HG03460 (cell line): ENCODE measurements at regions not wholly inside any gene's neighbourhood (a gene's known extent, or its start where the extent isn't known, plus 50 kb on each side); places are given as distances from the start of the nearest gene placed in this dataset.

Experiments
- ATAC-seq: cut with Tn5 transposase; IDR thresholded peaks from one replicate; pipeline ENCODE4 v1.9.1; 2021; ENCODE audit not compliant: unreplicated experiment

DNA sequence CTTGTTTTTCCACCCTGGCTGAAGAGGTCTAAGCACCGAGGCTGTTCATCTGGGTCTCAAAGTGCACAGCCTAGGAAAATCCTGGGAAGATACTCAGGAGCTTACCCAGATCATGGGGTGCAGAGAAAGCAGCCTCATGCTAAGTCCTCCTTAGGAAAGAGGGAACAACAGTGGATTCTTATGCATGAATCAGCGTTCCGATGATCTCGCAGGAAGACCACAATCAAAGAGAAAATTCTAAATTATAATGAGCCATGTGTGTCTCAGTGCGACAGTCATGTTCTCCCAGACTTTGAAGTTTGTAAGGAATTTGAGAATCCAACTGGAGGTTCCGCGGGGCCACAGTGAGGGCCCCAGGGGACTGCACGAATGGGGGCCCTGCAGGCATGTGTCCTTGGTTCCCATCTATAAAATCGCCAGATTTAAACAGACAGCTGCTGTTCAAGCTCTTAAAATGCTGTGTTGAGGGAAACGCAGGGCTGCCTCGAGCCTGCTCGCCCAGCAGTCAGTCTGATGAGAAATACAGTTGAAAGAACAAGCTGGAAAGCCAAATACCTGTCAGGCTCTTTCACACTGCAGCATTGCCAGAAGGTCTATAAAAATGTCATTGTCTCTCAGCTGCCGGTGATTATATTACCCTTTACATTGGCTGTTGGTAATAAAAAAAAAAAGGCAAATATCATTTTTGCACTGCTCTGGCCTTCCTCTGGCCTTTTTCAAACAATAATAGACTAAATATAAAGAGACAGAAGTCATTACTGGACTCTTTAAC lies 152.1 kb downstream of the PMP22 start:
- ATAC-seq = no peak

DNA sequence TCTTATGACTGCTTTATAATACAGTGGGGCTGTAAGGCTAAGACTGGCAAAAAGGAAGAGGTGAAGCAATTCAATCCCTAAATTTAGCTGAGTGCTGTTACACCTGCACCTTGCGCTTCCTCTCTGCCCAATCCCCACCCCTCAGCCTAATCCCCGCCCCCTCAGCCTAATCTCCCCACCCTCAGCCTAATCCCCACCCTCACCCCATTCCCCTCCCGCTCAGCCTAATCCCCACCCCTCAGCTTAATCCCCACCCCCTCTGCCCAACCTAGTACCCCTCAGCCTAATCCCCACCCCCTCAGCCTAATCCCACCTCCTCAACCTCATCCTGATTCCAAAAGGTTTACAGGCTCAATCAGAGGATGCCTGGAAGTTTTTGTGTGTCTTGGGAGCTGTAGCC lies 155.5 kb downstream of the PMP22 start:
- no peak for ATAC-seq

DNA sequence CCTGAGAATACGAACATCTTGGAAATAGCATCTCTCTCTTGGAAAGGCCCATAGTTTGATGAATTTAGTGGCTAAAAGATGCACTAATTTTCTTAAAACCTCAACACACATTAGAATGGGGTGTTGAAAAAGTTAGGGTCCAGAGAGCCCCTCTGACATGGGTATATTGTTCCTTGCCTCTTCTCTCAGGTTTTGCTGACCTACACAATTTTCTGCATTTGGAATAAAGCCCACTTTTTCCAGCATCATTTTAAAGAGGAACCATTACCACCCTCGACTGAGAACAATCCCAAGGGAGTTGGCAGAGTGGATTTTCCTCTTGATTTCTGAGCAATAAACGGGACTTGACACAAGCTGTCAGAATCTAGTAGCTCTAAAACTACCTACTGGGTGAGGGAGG lies 156.1 kb downstream of the PMP22 start:
- no peak for ATAC-seq

DNA sequence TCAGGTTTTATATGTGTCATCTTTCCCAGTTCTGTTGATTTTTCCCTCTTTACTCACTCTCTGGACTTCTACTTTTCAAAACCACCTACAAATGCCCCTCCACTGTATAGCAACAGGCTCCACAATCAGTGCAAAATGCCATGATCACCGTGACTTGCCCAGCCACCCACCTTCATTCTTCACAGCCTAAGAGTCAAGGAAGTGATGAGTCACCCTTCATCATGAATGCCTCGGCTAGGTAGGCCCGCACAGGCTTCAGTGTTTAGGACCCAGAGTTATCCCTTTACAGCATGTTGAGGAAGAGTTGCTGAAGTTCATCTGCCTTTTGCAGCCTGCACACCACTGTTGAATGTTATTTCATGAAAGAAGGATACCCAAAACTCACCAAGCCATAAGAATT lies 158.6 kb downstream of the PMP22 start:
- ATAC-seq = no peak

DNA sequence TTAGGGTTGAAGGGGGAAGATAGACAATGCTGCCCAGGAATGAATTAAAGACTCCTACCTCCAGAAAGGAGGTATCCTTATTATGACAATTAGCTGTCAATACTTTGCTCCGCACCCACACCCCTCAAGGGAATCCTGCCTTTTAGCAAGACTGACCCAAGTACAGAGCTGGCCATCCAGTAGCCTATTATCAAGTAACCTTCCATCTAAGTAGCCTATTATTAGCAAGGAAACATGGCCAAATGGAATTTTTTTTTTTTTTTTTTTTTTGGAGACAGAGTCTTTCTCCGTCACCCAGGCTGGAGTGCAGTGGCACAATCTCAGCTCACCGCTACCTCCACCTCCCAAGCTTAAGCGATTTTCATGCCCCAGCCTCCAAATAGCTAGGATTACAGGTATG lies 161.3 kb downstream of the PMP22 start:
- no peak for ATAC-seq

DNA sequence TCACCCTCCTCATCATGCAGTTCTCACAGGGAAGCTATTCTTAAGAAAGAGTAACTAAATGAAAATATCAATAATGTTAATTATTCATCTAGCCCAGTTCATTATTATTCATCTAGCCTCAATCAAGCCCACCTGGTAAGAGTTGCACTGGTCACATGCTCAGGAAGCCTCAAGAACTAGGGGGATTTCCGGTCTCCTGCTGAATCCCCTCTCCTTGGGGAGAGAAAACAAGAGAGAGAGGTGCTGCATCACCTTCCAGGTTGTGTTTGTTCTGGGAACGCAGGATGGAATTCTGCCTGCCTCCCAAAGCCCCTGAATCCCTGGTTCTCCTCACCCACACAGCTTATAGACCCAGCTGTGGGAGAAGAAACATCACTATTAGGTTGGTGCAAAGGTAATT lies 164.0 kb downstream of the PMP22 start:
- ATAC-seq = no peak

DNA sequence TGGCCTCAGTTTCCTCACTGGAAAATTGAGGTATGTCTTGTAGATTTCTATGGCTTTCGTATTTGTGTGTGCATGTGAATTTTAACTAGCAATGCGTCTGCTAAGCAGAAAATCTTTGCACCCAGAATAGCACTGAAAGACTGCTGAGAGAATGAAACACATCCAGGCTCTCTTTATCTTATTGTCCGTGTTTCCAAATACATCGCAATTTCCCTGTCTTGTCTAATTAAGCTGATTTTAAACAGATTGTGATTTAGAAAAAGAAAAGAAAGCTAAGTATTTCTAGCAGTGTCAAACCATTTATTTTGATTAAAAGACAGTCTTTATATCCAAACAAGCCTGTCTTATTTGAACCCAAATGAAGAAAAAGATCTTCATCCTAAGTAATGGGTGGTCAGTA lies 168.6 kb downstream of the PMP22 start:
- no peak for ATAC-seq

DNA sequence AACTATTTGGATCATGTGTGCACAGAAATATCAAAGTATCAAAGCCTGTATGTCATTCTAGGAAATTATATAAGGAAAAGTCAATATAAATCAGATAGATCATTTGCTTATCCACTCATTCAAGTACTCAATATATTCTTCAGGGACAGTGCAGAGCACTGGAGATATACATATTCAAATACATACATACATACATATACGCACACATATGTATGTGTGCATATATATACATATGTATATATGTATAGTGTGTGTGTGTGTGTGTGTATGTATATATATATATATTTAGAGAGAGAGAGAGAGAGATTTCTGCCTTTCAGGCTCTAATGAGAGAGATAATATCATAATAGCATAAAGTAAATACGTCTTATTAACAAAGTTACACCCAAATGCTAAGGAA lies 169.2 kb downstream of the PMP22 start:
- no peak for ATAC-seq

DNA sequence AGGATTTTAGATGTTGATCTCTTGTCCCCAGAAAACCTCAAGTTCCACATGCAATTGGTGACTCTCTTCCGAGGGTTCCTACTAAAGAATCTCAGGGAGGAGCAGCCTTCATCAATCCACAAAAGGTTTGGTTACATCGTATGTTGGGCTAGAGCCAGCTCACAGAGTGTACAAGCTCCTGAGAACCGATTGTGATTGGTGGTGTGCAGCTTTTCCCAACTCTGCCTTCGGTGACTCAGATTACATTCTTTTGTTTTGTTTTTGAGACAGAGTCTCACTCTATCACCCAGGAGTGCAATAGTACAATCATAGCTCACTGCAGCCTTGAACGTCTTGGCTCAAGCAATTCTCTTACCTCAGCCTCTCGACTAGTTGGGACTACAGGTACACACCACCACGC lies 172.4 kb downstream of the PMP22 start:
- ATAC-seq = no peak

DNA sequence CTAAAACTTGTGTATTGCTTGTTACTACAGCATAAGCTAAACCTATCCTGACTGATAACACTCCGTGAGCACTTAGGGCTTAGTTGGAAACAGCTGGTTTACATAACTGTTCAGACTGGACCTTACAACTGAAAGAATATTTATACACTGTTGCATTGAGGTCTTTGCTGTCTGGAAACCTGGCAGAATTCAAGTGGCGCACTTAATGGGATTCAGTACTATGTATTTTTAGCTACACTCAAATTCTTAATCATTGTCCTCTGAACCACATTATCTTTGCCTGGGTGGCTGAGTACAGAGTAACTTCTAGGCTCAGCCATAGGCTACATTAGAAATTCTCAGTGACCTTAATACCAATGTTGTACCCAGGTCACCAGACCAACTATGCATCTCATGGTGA lies 172.9 kb downstream of the PMP22 start:
- ATAC-seq = no peak

DNA sequence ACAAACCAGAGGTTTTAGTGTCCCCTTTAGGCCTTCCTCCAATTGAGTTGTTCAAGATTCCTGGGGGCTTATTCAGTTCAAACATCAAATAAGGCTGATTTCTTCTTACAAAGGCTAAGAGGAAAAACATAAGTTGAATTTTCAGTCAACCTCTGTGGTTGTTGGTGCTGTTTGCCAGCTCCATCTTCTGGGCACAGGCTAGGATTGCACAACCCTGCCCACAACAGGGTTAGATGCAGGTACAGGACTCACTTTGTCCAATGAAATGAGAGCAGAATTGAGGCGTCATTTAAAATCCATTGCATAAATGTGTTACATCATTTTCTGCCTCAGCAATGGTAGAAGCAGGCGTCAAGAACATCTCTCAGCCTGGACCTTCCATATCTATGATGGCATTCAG lies 173.3 kb downstream of the PMP22 start:
- no peak for ATAC-seq

DNA sequence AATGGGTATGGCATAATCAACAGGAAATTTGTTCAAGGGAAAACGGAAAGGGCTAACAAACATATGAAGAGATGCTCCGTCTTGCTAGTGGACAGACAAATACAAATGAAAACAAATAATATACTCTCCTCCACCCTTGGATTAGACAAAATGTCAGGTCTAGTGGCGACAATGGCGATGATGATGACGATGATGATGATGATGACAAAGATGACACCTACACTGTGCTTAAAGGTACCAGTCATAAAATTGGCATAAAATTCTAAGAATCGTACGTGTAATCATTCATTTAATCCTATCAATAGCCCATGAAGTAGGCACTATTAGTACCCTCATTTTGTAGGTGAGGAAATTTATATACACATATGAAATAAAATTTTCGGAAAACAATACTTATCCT lies 174.6 kb downstream of the PMP22 start:
- no peak for ATAC-seq

DNA sequence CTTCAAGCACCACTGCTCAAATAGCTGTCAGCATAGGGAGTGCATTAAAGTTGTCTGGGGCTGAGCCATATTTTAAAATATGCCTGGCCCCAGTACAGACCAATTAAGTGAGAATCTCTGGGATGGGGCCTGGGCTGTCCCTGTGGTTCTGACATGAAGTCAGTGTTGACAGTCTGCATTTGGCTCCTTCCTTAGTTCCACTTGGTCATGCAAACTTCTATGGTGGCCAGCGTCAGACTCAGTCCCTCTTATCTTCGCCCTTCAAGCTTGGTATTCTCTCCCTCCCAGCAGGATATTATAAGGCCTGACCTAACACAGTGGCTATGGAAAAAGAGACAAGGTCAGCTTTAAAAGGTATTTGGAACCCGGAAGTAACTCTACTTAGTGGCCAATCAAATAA lies 177.2 kb downstream of the PMP22 start:
- no peak for ATAC-seq

DNA sequence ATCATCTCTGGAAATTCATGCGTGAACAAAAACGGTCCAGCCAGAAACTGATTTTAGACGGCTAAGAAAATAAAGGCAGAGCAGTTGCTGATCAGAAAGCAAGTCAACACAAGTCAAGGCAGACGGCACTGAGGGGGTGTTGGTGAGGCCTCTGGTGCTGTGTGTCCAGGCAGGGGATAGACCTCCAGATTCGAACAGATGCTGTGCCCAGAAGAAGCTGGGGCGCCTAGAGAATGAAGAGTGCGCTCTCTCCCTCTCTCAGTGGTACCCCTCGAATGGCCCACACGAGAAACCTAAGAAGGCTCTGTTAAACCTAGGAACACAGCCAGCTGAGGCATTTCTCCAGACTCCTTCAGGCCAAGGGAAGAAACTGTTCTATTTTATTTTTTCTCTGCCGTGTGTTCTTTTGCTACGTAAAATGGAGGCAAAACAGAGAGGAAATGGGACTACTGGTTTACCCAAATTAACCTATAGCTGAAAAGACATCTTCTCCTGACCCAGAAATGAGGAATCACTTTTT lies 178.3 kb downstream of the PMP22 start:
- no peak for ATAC-seq

DNA sequence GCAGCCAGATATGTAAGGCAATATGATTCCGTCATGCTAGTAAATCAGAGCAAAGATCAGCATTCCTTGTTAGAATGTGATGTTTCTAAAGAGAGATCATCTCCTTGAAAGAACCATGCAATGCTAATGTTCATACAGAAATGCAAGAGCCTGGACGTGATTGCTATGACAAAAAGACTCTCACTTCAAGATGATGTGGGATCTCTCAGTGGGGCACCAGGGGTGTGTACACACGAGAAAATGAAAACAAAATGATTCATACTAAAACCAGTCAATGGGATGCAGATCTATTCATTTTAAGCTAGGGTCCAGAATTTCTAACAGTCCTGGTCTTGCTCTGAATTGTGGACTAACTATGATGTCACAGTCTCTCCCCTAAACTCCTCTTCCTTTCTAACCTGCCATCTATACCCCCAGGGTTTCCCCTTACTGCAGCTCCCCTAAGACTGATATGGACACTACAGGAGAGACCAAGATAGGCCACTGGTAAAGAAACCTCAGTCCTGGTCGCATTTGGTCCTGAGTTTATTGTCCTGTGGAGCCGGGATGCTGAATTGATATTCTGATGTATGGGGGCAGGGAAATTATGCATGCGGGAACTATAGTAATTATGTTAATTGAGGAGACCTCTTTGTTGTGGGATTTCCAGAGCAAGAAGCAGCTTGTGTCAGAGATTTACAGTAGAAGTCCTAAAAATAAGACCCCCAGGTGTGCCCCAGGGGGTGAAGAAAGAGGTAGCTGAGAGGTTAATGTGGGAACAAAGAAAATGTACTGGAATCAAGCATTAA lies 179.0 kb downstream of the PMP22 start:
- ATAC-seq = no peak

DNA sequence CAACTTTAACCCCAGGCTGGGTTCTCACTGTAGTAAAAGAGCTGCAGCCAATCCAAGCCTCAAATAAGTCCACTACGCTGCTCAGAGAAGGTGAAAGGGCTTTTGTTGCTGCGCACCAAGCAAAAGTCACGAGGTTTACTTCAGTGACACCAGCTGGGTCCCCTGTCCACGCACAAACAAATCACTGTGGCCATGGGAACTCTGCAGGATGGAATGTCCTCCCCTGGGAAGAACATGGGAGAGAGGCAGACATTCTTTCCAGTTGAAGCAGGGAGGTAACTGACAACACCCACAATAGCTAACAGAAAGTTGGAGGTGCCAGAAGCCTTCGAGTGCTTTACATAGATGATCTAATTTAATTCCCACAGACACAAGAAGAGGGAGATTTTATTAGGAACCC lies 181.9 kb downstream of the PMP22 start:
- no peak for ATAC-seq

DNA sequence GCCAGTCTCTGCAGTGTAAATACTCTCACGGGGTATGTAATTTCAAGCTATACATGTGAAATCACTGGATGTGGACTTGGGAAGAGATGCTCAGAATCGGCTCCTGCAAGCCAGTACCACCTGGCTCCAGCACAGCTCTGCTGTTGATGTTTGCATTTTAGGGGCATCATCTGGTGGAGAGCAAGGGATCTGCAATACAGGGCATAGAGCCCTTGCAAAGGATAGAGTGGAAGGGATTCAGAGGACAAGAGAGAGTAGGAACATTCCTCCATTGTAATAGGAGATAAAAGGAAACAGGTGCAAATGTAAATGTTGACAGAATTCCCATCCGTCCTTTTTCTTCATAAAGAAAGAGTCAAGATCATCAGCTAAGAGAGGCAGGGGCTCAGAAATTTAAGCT lies 184.1 kb downstream of the PMP22 start:
- no peak for ATAC-seq

DNA sequence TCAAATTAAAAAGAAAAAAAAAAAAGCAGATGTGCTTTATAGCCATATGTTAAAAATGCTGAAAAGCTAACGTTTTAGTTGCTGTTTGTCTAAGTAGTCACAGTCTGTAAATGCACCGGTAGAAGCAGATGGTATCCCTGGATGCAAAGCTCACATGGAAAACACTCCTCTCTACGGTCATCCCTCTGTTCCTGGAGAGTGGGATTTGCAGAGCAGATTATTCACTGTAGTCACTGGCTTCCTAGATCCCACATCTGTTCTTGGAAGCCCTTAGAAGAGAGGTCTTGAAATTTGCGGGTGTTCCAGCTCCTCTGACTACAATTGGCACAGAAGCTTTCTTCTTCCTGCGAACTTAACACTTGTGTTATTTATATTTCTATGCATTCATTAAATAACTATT lies 186.6 kb downstream of the PMP22 start:
- ATAC-seq = no peak

DNA sequence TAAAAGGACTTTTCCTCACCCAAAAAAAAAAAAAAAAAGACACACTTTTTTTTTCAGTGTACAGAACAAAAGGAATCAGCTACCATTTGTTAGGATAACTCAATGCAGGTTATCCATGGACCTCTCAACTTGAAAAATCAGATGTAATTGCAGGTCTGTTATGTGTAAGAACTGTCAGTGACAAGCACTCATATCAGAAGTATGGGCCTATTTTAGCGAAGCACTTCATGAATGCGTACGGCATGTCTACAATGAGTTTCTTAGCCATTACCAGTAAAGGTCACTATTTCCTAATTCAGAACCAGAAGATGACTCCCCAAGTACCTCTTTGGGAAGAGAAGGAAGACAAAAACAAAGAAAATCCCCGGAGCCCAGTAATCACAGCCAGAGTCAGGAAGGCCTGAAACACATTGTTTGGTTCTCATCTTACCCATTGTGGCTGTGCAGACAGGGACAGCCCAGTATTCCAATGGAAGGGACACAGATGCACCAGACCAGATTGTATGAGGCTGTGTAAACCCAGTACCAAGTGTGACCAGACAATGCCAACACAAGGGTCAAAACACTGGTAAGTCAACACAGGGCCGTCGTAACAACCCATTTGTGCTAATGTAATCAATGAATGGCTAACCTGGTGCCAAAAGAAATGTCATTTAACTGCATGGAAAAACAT lies 188.0 kb downstream of the PMP22 start:
- ATAC-seq = no peak

DNA sequence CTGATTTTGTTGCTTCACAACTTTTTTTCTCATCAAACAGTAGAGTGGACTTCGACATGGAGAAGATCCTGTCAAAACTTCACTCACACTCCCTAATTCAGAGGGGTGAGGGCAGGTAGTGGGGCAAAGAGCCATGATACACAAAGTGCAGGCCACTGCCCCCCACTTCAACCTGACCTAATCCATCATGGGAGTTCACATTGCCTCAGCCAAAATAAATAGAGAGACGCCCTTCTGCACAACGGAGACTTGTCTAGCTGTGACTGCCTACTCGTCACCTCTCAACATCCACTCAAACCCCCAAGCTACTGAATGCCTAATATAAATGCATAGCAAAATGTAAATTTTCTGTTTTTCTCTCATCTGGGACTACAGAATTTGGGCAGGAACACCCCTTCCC lies 213.2 kb downstream of the PMP22 start:
- no peak for ATAC-seq

DNA sequence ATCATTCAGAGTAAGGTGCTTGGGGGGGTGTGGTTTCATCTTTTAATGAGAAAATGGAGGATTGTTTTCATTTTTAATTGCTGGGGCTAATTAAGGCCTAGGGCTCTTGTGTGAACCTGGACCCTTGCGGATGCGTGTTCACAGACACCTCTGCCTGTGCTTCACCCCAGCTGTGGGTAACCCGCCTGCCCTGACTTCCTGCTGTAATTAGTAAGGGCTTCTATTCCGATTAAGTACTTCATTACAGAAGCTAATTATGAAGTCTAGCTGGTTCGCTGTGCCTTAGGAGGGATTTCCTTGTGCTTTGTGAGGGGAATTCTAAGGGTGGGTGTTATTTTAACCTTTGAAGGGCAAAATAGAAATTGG lies 215.3 kb downstream of the PMP22 start:
- ATAC-seq = no peak
